ENCODE measurements at regions not wholly inside any gene's neighbourhood (a gene's known extent, or its start where the extent isn't known, plus 50 kb on each side); places are given as distances from the start of the nearest gene placed in this dataset.

GRCh38 chr4:183580370-183580769, 75.5 kb downstream of the ING2 start:
- BruUV-seq (replicated peaks): no TSS peak
- Histone ChIP-seq H2AFZ (ENCODE audit: low read length) (no peak overlapping the region), H3F3A (ENCODE audit: low read length, unreplicated experiment) (no peaks in the 10 kb centered on the region), H3K79me2 (ENCODE audit: low read length) (no peaks in the 10 kb centered on the region), H3K9me2 (replicated peaks; ENCODE audit: low read length) (no peaks in the 10 kb centered on the region), H3K36me3 (ENCODE audit: low read depth, low read length) (no peaks in the 10 kb centered on the region), H3K4me1 (ENCODE audit: insufficient read depth, low read length) (no peaks in the 10 kb centered on the region), H4K20me1 (ENCODE audit: low read length) (no peaks in the 10 kb centered on the region), H3K9ac (ENCODE audit: low read length) (no peak overlapping the region), H3K27me3 (ENCODE audit: low read length) (no peaks in the 10 kb centered on the region), H3K4me3 (ENCODE audit: low read length) (no peak overlapping the region), H3K4me2 (ENCODE audit: low read length) (no peak overlapping the region), H3K27ac (ENCODE audit: low read length) (no peak overlapping the region), H3K9me3 (ENCODE audit: low read length) (no peaks in the 10 kb centered on the region)
- intact Hi-C loops (cut with micrococcal nuclease): no loop called here
- no peak for TF ChIP-seq CTCF (conservative IDR thresholded peaks at IDR 0.05; ENCODE audit: low read depth, low read length)
- no peak for TF ChIP-seq EZH2phosphoT487 (IDR thresholded peaks at IDR 0.05; ENCODE audit: borderline replicate concordance, low read length)
- no peak for TF ChIP-seq EZH2 (IDR thresholded peaks at IDR 0.05; ENCODE audit: low read length, unreplicated experiment)
- ChIA-PET POLR2A (ENCODE audit: unreplicated experiment) (no interaction called here), CTCF (interaction anchor here (0.6 kb wide), 1 partner anchor 14 kb away, joined by 10 read pairs; no protein-coding TSS in a partner anchor)
- DNase-seq: no peak
- ATAC-seq: no peak

GRCh38 chr4:183580849-183581248, 76.0 kb downstream of the ING2 start:
- no TSS peak for BruUV-seq (replicated peaks)
- Histone ChIP-seq H2AFZ (ENCODE audit: low read length) (no peak overlapping the region), H3K27me3 (ENCODE audit: low read length) (no peaks in the 10 kb centered on the region), H3K9me3 (ENCODE audit: low read length) (no peaks in the 10 kb centered on the region), H3K9me2 (replicated peaks; ENCODE audit: low read length) (no peaks in the 10 kb centered on the region), H3F3A (ENCODE audit: low read length, unreplicated experiment) (no peaks in the 10 kb centered on the region), H3K4me2 (ENCODE audit: low read length) (no peak overlapping the region), H3K9ac (ENCODE audit: low read length) (no peak overlapping the region), H3K36me3 (ENCODE audit: low read depth, low read length) (no peaks in the 10 kb centered on the region), H3K4me3 (ENCODE audit: low read length) (no peak overlapping the region), H3K79me2 (ENCODE audit: low read length) (no peaks in the 10 kb centered on the region), H3K4me1 (ENCODE audit: insufficient read depth, low read length) (no peaks in the 10 kb centered on the region), H3K27ac (ENCODE audit: low read length) (no peak overlapping the region), H4K20me1 (ENCODE audit: low read length) (no peaks in the 10 kb centered on the region)
- DNase-seq (no peak), ATAC-seq (no peak)
- CTCF ChIA-PET: no interaction called here
- POLR2A ChIA-PET (ENCODE audit: unreplicated experiment): no interaction called here
- intact Hi-C loops (cut with micrococcal nuclease): no loop called here
- TF ChIP-seq EZH2 (IDR thresholded peaks at IDR 0.05; ENCODE audit: low read length, unreplicated experiment): no peak
- no peak for TF ChIP-seq EZH2phosphoT487 (IDR thresholded peaks at IDR 0.05; ENCODE audit: borderline replicate concordance, low read length)
- no peak for TF ChIP-seq CTCF (conservative IDR thresholded peaks at IDR 0.05; ENCODE audit: low read depth, low read length)

- H2AFZ ChIP-seq (ENCODE audit: low read length): no peak overlapping the region
- intact Hi-C loops (cut with micrococcal nuclease): no loop called here
- H3F3A ChIP-seq (ENCODE audit: low read length, unreplicated experiment): no peaks in the 10 kb centered on the region
- no TSS peak for BruUV-seq (replicated peaks)
- H3K79me2 ChIP-seq (ENCODE audit: low read length): no peaks in the 10 kb centered on the region
- ATAC-seq: no peak
- H3K36me3 ChIP-seq (ENCODE audit: low read depth, low read length): no peaks in the 10 kb centered on the region
- TF ChIP-seq EZH2phosphoT487 (IDR thresholded peaks at IDR 0.05; ENCODE audit: borderline replicate concordance, low read length): no peak
- no peak for TF ChIP-seq EZH2 (IDR thresholded peaks at IDR 0.05; ENCODE audit: low read length, unreplicated experiment)
- no peak for TF ChIP-seq CTCF (conservative IDR thresholded peaks at IDR 0.05; ENCODE audit: low read depth, low read length)
- no peak overlapping the region for H3K9ac ChIP-seq (ENCODE audit: low read length)
- POLR2A ChIA-PET (ENCODE audit: unreplicated experiment): no interaction called here
- no peaks in the 10 kb centered on the region for H3K9me2 ChIP-seq (replicated peaks; ENCODE audit: low read length)
- no peaks in the 10 kb centered on the region for H3K27me3 ChIP-seq (ENCODE audit: low read length)
- no peaks in the 10 kb centered on the region for H3K9me3 ChIP-seq (ENCODE audit: low read length)
- H3K27ac ChIP-seq (ENCODE audit: low read length): no peak overlapping the region
- DNase-seq: no peak
- no peaks in the 10 kb centered on the region for H4K20me1 ChIP-seq (ENCODE audit: low read length)
- no peak overlapping the region for H3K4me3 ChIP-seq (ENCODE audit: low read length)
- H3K4me1 ChIP-seq (ENCODE audit: insufficient read depth, low read length): no peaks in the 10 kb centered on the region
- H3K4me2 ChIP-seq (ENCODE audit: low read length): no peak overlapping the region
- CTCF ChIA-PET: no interaction called here
These were observed 72.2 kb downstream of the RWDD4 start for GRCh38 chr4:183586824-183587223.

Data from PC-3 (cell line).